Skeletal muscle satellite cell (primary cell): ENCODE measurements at regions not wholly inside any gene's neighbourhood (a gene's known extent, or its start where the extent isn't known, plus 50 kb on each side); places are given as distances from the start of the nearest gene placed in this dataset. TPM values are rescaled to one million over a fixed set of nuclear protein-coding genes. Genes with fewer than 3 reads are reported as not detected.
"Not testable (repeated sequence)": the region's sequence is repeated elsewhere in the genome, so short reads cannot be mapped to it uniquely, and the experiment has no call there.

Source experiments
- H3K27me3 ChIP-seq: 2 replicates; pipeline ENCODE4 v1.7.0; 2013; ENCODE audit warnings: low read length; ENCODE audit not compliant: control insufficient read depth, insufficient read depth
- H3K36me3 ChIP-seq: 2 replicates; pipeline ENCODE4 v1.7.0; 2013; ENCODE audit warnings: mild to moderate bottlenecking, control low read depth, low read length; ENCODE audit not compliant: insufficient read depth
- H3K4me1 ChIP-seq: 2 replicates; pipeline ENCODE4 v1.7.0; 2013; ENCODE audit warnings: low read length; ENCODE audit not compliant: control insufficient read depth, insufficient read depth
- H3K4me2 ChIP-seq: 2 replicates; pipeline ENCODE4 v1.7.0; 2013; ENCODE audit warnings: mild to moderate bottlenecking, low read length
- H3K4me3 ChIP-seq: 2 replicates; pipeline ENCODE4 v1.7.0; 2013; ENCODE audit warnings: low read length
- H3K9ac ChIP-seq: 2 replicates; pipeline ENCODE4 v1.7.0; 2013; ENCODE audit warnings: mild to moderate bottlenecking, low read depth, low read length, moderate library complexity
- H3K9me3 ChIP-seq: replicated peaks from 2 replicates; pipeline ENCODE4 v1.7.0; 2013; ENCODE audit warnings: mild to moderate bottlenecking, control low read depth, low read length
- small RNA-seq: library from RNA; depleted of rRNA; stranded (forward); fragments of <200 nt; gene quantifications from one replicate; pipeline ENCODE3, GENCODE V24; 2012

GRCh38 chr21:6154524-6155320 lies 4366.7 kb upstream of the TPTE start:
- H3K4me1 ChIP-seq, H3K4me3 ChIP-seq, H3K9me3 ChIP-seq, H3K27me3 ChIP-seq, H3K36me3 ChIP-seq, H3K9ac ChIP-seq, H3K4me2 ChIP-seq: not testable (repeated sequence)

- H3K4me3 ChIP-seq, H3K4me1 ChIP-seq, H3K36me3 ChIP-seq, H3K9ac ChIP-seq, H3K4me2 ChIP-seq, H3K9me3 ChIP-seq, H3K27me3 ChIP-seq: not testable (repeated sequence)
Observed at GRCh38 chr21:6156712-6157389, 4364.5 kb upstream of the TPTE start.

GRCh38 chr21:6157515-6157914 lies 4363.9 kb upstream of the TPTE start:
- H3K4me2 ChIP-seq, H3K36me3 ChIP-seq, H3K9me3 ChIP-seq, H3K4me1 ChIP-seq, H3K27me3 ChIP-seq, H3K9ac ChIP-seq, H3K4me3 ChIP-seq: not testable (repeated sequence)

GRCh38 chr21:6158171-6158570 lies 4363.2 kb upstream of the TPTE start:
- H3K4me2 ChIP-seq, H3K4me1 ChIP-seq, H3K27me3 ChIP-seq, H3K4me3 ChIP-seq, H3K9ac ChIP-seq, H3K36me3 ChIP-seq, H3K9me3 ChIP-seq: not testable (repeated sequence)

Small RNAs in the stretch of these regions (small RNA-seq; reads per million reads assigned to genes)
- gene CU639417.2: not detected
